Peyer's patch (tissue), 4 donors: ENCODE measurements at regions not wholly inside any gene's neighbourhood (a gene's known extent, or its start where the extent isn't known, plus 50 kb on each side); places are given as distances from the start of the nearest gene placed in this dataset.

ENCODE experiments used
- POLR2A ChIP-seq, 2 donors: fragments of 450-650 bp; IDR thresholded peaks; one replicate each; pipeline ENCODE4 v1.5.1; 2017; ENCODE audit warnings: antibody characterized with exemption in 2 of 2, mild to moderate bottlenecking in 2 of 2, moderate library complexity in 2 of 2
- TF ChIP-seq, protein P1 (sequence below), 6 experiments: fragments of 450-650 bp in 4 of 6; fragments of 200-600 bp in 2 of 6; sonication (generic) in 1 of 6; IDR thresholded peaks; one replicate each; pipeline ENCODE4 v1.5.1; 2017 to 2019; ENCODE audit warnings: antibody characterized with exemption in 6 of 6, mild to moderate bottlenecking in 3 of 6, moderate library complexity in 1 of 6

DNA sequence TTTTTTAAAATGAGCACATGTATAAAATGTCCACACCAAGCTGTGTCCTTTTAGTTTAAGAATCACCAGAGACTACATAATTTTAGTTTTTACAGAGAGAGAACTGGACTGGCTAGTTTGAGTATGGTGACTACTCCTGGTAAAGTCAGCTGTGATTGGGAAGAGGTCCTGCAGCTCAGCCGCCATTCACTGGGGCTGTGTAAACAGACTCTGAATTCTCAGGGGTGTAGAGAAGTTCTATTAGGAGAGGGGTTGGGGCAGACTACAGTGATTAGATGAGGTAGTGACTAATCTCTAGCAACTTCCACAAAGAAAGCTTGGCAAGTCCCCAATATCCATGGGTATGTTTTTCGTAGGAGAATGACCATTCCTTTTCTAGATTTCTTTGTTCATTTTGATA lies 341.2 kb upstream of the MAP3K7 start:
- TF ChIP-seq, protein P1, sequence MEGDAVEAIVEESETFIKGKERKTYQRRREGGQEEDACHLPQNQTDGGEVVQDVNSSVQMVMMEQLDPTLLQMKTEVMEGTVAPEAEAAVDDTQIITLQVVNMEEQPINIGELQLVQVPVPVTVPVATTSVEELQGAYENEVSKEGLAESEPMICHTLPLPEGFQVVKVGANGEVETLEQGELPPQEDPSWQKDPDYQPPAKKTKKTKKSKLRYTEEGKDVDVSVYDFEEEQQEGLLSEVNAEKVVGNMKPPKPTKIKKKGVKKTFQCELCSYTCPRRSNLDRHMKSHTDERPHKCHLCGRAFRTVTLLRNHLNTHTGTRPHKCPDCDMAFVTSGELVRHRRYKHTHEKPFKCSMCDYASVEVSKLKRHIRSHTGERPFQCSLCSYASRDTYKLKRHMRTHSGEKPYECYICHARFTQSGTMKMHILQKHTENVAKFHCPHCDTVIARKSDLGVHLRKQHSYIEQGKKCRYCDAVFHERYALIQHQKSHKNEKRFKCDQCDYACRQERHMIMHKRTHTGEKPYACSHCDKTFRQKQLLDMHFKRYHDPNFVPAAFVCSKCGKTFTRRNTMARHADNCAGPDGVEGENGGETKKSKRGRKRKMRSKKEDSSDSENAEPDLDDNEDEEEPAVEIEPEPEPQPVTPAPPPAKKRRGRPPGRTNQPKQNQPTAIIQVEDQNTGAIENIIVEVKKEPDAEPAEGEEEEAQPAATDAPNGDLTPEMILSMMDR (IDR thresholded peaks at IDR 0.05) = no peak
- no peak for TF ChIP-seq POLR2A (IDR thresholded peaks at IDR 0.05)
